Activated CD4-positive, alpha-beta T cell treated with anti-CD3 and anti-CD28 coated beads, Interleukin-2, amount 50 U/mL, for 48 hours (primary cell): ENCODE measurements at regions not wholly inside any gene's neighbourhood (a gene's known extent, or its start where the extent isn't known, plus 50 kb on each side); places are given as distances from the start of the nearest gene placed in this dataset.

Experiments
- DNase-seq, 2 experiments: peaks; one replicate each; pipeline ENCODE4 v3.0.0-alpha.2; 2020

DNA sequence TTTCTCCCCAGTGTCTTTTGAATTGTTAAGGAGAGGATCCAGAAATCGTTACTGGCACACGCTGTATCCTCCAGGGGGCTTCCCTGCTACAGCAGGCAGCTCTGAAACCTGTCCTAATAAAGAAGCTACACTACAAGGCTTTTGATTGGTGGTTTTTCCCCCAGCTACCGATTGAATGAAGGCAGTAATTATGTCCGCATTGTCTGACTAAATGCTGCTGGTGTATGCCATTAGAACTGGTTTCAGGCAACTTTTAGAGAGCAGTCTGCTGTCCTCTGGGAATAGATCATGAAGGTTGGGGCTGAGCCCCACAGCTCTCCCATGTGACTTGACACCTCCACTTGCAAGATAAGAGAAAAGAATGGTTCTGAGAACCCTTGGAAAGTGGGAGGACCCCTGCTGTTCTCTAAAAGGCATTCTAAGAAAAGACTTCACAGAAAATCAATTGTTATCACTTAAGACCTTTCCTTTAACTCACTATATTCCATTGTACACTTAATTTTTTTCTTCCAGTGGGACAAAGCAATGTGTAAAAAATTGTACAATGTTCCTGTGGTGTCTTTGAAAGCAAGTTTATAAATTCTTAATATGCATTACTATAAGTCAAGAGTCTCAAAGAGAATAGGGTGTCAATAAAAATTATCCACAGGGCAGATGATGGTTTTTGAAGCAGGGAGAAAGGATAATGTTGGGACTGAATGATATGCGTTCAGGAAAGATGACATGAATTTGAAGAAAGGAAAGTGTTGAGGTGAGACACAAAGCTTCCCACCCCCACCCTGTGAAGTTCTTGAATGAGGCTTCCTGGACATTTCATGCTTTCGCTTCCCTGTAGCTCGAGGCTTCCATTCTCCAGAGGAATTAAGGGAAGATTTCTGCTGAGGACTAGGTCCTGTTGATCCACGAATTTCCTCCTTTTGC is 53.0 kb upstream of the DAZL start:
- DNase-seq = no peak

DNA sequence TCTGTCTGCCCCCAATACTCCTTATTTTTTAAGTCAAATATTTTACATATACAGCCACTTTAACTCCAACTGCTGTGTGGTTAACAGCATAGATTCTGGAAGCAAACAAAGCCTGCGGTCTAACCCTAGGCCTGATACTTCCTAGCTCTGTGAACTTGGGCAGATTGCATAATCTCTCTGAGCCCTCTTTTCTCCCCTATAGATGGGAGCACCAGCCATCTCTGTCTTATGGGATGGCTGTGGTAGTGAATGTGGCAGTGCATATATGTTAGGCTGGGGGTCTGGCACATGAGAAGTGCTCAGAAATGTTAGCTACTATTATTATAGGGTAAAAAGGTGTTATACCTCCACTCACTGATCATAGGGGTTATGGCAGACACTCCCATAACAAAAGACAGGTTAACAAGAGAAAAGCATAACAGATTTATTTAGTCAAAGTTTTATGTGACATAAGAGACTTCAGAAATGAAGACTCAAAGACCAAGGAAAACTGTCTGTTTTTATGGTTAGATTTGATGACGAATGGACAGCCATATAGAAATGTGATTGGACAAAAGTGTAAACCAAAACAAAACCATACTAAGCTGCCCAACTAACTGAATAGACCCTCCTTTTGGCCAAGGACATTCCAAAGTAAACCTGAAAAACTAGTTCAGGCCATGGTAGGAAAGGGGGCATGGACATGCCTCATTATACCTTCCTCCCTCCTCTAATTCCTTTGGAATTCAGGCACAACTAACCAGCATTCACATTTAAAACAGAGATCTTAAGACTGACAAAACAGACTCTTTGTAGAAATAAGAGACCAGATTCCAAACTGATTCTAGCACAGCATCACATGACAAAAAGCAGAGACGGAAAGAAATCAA is 53.9 kb upstream of the DAZL start:
- no peak for DNase-seq

DNA sequence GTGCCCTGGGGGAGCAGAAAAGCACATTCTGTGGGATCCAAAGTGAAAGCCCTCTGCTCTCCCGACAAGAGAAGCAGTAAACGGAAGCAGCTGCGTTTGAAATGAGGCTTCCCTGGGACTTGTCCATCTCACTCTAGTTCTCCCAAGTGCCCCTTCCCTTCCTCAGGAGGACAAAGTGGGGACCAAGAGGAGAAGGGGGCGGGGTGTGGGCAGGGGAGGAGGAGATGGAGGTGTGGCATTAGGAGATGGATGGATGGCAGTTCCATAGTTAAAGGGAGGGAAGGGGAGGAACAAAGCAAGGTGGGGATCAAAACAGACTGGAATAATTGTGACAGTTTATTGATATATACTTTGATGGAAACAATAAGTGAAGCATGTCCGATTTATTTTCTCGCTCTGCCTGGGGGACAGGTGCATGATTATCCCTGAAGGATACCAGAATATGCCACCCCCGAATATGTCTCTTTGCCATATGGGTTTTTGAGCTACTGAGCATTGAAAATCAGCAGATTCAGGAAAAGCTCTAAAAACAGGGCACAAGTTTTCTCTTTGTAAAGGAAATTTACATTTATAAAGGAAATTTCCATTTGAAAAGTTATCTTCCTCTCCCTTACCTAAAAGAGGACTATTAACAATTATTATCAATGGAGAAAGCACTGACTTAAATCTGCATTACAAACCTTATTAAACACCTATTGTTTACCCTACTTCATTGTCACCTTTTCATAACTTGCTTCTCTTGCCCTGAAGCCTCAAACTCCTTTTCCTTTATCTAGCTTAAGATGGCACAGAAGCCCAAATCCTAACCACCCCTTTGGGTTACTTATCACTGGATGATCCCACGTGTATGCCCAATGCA is 58.9 kb upstream of the DAZL start:
- no peak for DNase-seq

DNA sequence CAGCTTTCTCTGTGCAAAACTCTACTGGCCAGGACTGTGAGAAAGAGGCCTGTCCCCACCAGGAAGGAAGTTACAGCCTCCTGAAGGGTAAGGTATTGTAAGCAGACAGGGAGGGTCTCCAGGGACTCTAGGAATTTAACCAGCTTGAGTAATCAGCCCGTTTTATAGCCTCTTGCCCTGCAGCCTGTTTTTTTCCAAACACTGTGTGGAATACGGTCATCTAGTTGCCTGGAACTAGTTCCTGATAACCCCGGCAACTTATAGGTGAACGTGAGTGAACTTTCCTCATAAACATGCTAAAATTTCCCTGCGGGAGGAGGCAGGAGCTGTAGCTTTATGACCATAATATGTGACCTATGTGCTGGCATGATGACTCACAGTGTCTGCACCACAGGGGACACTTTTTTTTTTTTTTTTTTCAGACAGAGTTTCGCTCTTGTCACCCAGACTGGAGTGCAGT is 60.1 kb upstream of the DAZL start:
- no peak for DNase-seq

DNA sequence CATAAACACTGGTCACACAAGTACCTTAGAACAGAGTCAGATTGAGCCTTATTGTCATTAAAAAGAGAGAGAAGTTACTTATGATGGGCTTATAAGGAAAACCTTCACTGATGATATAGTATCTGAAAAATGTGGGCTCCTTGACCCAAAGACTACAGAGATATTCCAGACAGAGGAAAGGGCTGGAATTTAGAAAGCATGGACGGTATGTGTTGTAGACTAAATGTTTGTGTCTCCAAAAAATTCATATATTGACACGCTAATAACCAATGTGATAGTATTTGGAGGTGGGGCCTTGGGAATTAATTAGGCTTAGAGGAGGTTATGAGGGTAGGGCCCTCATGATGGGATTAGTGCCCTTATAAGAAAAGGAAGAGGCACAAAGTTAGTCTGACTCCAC is 61.0 kb upstream of the DAZL start:
- no peak for DNase-seq

DNA sequence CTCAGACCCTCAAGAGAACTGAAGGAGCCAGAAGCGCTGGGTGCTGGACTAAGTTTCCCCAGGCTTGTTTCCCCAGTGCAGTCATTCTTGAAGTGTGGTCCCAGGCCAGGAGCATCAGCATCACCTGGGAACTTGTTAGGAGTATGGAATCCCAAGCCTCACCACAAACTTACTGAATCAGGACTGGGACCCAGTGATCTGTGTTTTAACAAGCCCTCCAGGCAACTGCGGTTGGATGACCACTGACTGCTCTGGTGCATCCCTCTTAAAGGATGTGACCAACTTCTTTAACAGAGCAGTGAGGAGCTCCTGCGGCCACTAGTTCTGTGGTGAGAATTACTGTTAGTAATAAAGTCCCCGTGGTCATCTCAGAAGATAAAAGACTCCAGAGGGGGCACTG is 62.4 kb upstream of the DAZL start:
- DNase-seq = no peak

DNA sequence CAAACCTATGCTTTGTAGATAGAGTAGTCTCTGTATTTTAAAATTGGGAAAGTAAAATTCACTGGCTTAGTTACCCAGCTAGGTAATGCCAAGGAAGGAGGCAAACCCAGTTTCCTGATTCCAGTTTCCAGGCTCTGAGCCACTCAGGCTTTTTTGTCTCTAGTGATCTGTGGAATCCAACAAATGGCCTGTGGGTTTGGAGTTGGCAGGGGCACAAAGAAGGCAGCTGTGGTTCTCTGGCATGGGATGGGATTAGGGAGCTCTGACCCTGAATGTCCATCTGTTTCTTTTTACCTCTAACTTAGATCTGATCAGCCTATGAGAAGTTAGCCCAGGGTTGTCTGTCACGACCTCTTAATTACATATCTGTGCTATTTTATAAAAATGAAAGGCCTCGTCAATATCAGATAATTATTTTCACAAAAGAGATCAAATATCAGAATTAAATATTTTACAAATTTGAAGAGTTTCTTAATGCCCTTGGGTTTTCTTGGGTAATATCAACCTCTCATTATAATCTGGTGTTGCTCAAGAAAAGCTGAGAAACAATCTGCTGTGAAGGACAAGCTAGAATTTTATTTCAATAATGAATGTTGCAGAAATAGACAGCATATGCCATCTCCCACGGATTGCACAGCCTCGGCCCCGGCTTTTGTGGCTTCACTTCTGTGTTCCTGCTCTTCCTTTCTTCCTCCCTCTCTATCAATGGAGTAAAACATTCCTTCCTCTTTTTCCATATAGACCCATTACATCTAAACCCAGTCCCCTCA is 63.7 kb upstream of the DAZL start:
- no peak for DNase-seq

DNA sequence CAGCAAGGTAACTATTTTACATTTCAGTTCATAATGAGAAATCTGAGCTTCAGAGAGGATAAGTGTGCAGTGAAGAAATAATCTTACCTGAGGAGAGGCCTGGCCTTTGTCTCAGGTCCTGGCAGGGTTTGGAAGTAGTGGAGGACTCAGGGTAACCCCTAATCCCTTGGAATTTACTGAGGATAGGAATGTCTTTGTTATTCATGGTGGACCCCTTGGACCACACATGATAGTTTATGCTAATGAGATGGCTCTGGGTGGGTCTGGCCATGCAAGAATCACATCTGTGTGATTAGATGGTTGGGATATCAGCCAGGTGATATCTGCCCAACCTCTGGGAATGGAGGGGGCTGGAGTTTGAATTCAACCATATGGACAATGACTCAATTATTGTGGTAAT is 65.0 kb upstream of the DAZL start:
- no peak for DNase-seq

DNA sequence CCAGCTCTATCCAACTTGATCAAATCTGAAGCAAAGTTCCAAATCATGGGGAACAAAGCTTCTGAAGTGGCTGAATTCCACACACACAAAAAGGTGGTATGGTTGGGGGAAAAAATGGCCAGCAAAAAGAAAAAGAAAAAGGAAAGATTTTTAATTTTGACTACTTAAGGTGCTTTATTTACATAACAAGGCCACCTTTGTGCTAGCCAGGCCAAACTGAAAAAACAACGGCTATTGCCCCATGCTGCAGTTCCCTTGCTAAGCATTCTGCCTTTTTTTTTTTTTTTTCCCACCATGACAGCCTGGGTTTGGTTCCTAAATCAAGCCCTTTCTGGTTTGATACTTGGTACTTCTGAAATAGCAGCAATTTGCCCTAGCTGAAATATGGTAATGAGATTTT is 66.5 kb upstream of the DAZL start:
- DNase-seq = no peak

DNA sequence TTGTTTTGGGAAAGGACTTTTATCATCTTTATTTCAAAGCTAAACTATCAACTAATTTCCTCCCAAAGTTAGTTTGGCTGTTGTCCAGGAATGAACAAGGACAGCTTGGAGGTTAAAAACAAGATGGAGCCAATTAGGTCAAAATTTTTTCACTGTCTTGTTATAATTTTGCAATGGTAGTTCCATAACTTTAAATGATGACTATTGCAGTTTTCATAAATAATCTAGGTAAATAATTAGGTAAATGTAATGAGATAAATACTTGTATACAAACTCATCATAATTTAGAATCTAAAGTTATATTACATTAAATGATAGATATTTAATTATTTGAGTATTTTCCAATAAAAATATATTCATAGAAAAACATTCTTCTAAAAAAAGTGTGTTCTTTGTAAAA is 68.3 kb upstream of the DAZL start:
- no peak for DNase-seq

DNA sequence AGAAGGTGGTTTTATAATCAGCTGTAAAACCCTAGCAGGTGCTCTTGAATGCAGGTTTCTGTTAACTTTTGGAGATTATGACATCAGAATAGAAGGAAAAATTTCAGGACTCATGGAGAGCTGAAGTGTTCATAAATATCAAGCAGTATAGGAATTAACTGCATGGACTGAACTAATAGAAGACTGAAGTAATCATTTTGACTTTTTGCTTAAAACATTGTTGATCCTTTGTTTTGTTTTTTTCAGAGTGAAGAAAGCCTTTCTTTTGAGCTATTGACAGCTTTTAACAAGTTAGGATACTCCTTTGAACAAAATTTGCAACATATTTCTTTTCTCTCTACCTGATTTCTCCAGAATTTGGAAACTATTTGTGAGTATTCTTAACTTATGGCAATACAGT is 70.6 kb upstream of the DAZL start:
- no peak for DNase-seq

DNA sequence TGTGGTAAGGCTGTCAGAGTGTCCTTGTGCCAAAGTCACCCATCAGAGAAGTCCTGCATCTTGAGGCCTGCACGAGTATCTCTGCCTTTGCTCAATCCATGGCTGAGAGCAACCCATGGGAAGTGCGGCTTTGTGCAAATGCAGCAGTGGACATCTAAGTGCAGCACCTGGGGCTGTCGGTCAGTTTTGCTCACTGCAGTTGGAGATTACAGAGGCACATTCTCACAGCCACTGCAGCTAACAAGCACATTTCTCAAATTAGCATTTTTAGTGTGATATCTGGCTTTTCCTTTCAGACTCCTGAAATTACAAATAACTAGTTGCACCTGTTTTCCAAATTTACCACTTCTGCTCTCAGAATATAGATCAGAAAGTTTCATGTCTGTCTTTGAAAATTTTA is 81.5 kb upstream of the DAZL start:
- DNase-seq = no peak

DNA sequence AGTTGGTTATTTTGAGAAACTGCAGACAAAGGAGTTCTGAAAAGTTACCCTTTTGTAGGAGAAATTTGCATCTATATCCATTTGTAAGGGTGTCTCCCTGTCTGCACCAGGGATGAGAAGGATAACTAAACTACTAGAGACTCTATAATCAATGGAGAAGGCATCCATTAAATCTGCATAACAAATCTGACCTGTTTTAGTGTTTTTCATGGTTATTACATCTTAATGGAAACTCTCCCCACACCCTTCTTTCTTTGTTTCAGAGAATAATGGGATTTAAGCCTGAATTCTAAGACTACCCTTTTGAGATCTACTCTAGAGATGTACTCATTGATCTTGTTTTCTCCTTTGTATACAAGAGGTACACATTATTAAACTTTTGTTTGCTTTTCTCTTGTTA is 82.0 kb upstream of the DAZL start:
- no peak for DNase-seq

DNA sequence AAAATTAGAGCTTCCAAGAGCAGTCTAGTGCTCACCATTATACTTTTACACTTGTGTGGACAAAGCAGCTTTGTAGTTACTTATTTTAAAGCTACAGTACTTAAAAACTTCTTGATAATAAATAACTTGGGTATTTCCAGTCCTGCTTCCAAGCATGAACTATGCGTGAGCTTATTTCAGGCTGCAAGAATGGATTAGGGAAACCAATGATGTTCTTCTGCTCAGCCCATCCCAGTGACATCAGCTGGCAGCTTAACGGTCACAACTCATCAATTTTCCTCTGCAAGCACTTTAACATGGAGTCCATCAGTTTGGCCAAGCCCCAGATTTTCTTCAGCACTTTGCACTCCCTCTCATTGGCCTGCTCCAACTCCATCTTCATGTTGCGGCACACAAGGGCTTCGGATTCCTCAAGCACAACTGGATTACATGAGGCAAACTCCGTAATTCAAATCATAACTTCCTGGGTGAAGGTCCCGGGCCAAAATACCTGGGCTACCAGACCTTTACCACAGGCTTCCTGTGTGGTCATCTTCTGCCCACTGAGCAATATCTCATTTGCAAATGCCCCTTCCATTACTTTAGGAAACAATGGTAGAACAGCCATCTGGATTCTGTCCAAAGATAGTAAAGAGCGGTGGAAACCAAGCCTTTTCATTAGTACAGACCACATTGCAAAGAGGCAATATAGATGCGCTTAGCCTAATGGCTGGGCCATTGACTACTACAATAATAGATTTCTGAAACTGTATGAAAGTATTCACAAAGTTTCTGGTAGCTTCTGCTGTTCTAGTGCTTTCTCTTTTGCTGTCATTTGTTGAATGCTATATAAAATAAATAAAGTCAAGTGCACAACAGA is 87.5 kb upstream of the DAZL start:
- DNase-seq = no peak

DNA sequence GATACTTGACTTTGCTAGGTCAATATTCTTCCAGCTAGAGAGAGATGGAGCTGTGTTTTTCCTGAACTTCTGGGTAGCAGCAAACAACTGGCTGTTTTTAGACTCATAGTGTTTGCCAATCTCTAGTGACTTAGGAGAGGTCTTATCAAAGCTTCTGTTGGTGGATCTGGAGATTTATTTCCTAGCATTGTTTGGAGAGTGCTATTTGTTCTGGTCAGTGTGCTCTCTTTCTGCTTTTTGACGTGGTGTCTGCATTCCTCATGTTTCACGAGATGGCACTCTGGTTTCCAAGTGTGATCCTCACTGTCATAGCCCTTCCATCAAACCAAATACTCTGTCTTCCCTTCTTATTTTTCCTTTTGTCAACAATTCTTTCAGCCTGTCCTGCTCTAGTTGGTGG is 88.6 kb upstream of the DAZL start:
- no peak for DNase-seq

DNA sequence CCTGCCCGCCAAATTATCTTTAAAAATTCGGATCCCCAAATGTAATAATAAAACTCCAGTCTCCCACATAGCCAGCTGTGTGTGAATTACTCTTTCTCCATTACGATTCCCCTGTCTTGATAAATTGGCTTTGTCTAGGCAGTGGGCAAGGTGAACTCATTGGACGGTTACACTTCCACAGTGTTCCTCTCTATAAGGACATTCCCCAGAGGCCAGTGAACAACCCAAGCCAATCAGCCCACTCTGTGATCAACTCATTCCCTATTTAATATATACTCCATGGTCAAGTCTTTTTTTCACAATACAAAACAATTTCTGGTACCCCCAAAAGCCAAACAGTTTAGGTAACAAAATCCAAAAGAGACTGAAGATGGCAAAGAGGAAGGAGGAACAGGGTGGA is 90.5 kb upstream of the DAZL start:
- DNase-seq = no peak

DNA sequence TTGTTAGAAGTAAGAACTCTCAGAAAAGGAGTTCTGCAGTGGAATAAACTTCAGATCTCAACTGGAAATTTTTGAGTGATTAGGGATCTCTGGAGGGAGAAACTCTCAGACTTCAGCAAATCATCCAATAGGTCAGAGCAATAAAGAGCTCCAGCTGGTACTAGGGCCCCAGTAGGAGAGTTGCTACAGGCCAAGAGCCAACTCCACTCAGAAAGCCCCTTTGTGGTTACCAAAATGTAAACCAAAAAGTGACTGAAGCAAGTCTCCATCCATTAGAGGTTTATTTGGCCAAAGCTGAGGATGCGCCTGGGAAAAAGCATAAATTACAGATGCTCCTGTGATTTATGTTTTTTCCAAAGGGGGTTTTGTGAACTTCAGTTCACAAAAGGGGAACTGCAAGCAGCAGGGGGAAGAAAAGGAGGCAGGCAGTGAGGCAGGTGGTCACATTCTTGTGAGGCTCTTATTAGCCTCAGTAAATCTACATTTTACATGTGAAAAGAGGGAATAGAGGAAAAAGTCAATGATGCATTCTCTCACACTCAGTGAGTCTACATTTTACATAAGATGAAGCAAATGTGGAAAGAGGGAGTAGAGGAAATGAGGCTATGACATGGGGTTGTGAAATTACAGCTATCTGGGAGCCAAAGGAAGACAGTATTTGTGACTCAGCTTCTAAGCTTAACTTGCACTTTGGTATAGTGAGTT is 92.4 kb upstream of the DAZL start:
- DNase-seq = no peak

DNA sequence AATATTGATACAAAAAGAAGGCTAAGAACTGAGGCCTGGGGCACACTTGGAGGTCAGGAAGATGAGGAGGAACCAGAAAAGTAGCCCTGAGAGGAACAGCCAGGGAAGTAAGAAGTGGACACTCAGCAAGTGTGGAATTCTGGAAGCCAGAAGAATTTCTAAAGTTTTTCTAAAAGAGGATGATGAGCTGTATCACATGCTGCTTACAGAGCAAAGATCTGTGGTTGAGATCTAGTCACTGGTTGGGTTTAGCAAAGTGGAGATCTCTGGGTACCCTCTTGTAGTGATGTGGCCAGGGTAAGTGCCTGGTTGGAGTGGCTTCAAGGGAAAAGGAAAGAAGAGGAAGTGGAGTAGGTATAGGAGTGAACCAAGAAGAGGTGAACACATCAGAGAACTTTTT is 95.4 kb upstream of the DAZL start:
- DNase-seq = no peak

DNA sequence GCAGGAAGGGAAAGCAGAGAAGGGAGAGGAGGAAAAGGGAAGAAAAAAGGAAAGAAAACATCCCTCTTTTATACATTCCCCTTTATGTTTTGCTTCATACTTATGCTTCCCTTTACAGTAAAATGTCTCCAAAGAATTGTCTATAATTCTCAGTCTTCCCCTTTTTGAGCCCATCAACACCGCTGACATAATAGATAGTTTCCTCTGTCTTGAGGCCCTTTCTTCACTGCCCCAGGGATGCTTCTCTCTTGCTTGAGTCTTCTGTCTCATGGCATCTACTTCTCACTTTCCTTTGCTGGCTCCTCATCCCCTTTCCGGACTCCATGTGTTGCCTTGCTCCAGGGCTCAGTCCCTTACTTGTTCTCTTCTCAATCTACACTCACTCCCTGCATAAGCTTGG is 99.7 kb upstream of the DAZL start:
- no peak for DNase-seq

DNA sequence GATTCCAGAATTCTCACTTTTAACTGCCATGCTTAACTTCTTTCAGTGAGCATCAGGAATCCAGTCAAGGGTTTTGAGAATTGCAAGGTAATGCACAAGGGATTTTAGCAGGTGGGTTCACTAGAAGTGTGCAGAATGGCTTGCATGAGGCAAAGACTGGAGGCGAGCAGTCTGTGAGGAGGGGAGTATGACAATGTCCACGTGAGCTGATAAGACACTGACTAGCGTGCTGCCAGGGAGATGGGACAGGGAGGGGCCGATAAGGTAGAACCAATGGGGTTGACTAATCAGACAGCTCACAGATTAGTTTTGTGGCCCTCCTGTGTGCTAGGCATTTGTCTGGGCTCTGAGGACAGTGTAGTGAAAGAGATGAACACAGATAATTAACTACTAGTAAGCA is 102.0 kb upstream of the DAZL start:
- DNase-seq = no peak

DNA sequence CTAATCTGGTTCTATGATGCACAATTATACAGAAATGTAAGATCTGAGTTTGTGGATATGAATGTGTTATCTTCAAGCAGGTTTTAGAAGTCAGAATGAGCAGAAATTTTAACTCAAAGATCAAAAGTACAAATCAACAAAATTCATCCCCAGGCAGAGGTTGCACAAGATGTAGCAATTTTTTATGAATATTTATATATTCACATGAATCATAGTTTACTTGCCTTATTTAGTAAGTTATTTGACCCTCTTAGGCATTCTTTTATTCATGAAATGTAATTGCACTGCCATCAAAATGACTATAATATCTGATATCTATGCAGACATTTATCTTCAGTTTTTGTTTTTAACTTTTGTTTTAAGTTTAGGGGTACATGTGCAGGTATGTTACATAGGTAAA is 103.1 kb upstream of the DAZL start:
- DNase-seq = no peak
